GM23338 (cell line): ENCODE measurements at regions not wholly inside any gene's neighbourhood (a gene's known extent, or its start where the extent isn't known, plus 50 kb on each side); places are given as distances from the start of the nearest gene placed in this dataset.

Experiments used
- ATAC-seq: fragments of 200-7000 bp; cut with Tn5 transposase; 3 replicates; pipeline ENCODE4 v1.9.1; 2020
- DNase-seq: peaks from one replicate; pipeline ENCODE4 v3.0.0-alpha.2; 2015; ENCODE audit warnings: low spot score
- H2AFZ ChIP-seq: fragments of 200-600 bp; sonication (generic); 2 replicates; pipeline ENCODE4 v1.8.0; 2016; ENCODE audit warnings: antibody characterized with exemption, mild to moderate bottlenecking, moderate library complexity
- H3F3A ChIP-seq: fragments of 200-600 bp; sonication (generic); replicated peaks from 2 replicates; pipeline ENCODE4 v1.8.0; 2017; ENCODE audit warnings: antibody characterized with exemption, mixed run types, low read depth
- H3K27ac ChIP-seq: fragments of 200-600 bp; sonication (generic); 2 replicates; pipeline ENCODE4 v1.6.1; 2016; ENCODE audit warnings: low read depth
- H3K27me3 ChIP-seq: fragments of 200-600 bp; sonication (generic); 2 replicates; pipeline ENCODE4 v1.8.0; 2016; ENCODE audit warnings: mild to moderate bottlenecking, mixed run types, moderate library complexity; ENCODE audit not compliant: insufficient read depth
- H3K36me3 ChIP-seq: fragments of 200-600 bp; sonication (generic); 2 replicates; pipeline ENCODE4 v1.8.0; 2016; ENCODE audit warnings: mild to moderate bottlenecking; ENCODE audit not compliant: insufficient read depth
- H3K4me1 ChIP-seq: fragments of 200-600 bp; sonication (generic); 2 replicates; pipeline ENCODE4 v1.8.0; 2016; ENCODE audit warnings: mild to moderate bottlenecking, moderate library complexity; ENCODE audit not compliant: insufficient read depth
- H3K4me2 ChIP-seq: fragments of 200-600 bp; sonication (generic); 2 replicates; pipeline ENCODE4 v1.7.1; 2017; ENCODE audit warnings: mixed run types
- H3K4me3 ChIP-seq: fragments of 200-600 bp; sonication (generic); 2 replicates; pipeline ENCODE4 v1.6.1; 2016; ENCODE audit warnings: mixed run types
- H3K79me2 ChIP-seq: fragments of 200-600 bp; sonication (generic); replicated peaks from 2 replicates; pipeline ENCODE4 v1.8.0; 2017; ENCODE audit warnings: mild to moderate bottlenecking; ENCODE audit not compliant: insufficient read depth
- H3K9me2 ChIP-seq: fragments of 200-600 bp; sonication (generic); 2 replicates; pipeline ENCODE4 v1.8.0; 2017; ENCODE audit not compliant: insufficient read depth
- H4K20me1 ChIP-seq: fragments of 200-600 bp; sonication (generic); replicated peaks from 2 replicates; pipeline ENCODE4 v1.8.0; 2017; ENCODE audit warnings: mild to moderate bottlenecking; ENCODE audit not compliant: insufficient read depth
- H3K27ac Mint-ChIP-seq: 2 replicates; pipeline ENCODE4 v1.8.0; 2020; ENCODE audit warnings: inconsistent platforms, mild to moderate bottlenecking, moderate library complexity, mixed read lengths
- H3K27me3 Mint-ChIP-seq: 3 replicates; pipeline ENCODE4 v1.8.0; 2022; ENCODE audit warnings: low read depth, mild to moderate bottlenecking, moderate library complexity, mixed read lengths, inconsistent platforms; ENCODE audit not compliant: insufficient read depth, poor library complexity
- H3K36me3 Mint-ChIP-seq: 3 replicates; pipeline ENCODE4 v1.8.0; 2021; ENCODE audit warnings: low read depth, mild to moderate bottlenecking, inconsistent platforms, moderate library complexity, mixed read lengths
- H3K4me1 Mint-ChIP-seq: 3 replicates; pipeline ENCODE4 v1.8.0; 2020; ENCODE audit warnings: mild to moderate bottlenecking, inconsistent platforms, mixed read lengths
- H3K4me3 Mint-ChIP-seq: 3 replicates; pipeline ENCODE4 v1.8.0; 2021; ENCODE audit warnings: moderate library complexity, mild to moderate bottlenecking, inconsistent platforms, mixed read lengths
- H3K9me3 Mint-ChIP-seq: 3 replicates; pipeline ENCODE4 v1.8.0; 2020; ENCODE audit warnings: moderate library complexity, mild to moderate bottlenecking, inconsistent platforms, mixed read lengths
- CREB1 ChIP-seq: fragments of 250-450 bp; sonication (Bioruptor Pico); IDR thresholded peaks from 2 replicates; pipeline ENCODE4 v1.5.0; 2020; ENCODE audit warnings: low read depth, mild to moderate bottlenecking, moderate library complexity
- ETS1 ChIP-seq: IDR thresholded peaks from 2 replicates; pipeline ENCODE4 v1.6.1; 2016; ENCODE audit warnings: antibody characterized with exemption
- EZH2 ChIP-seq: fragments of 200-600 bp; sonication (generic); IDR thresholded peaks from one replicate; pipeline ENCODE4 v1.8.0; 2017; ENCODE audit warnings: antibody characterized with exemption, mild to moderate bottlenecking, low read depth; ENCODE audit not compliant: unreplicated experiment
- EZH2phosphoT487 ChIP-seq: fragments of 200-600 bp; sonication (generic); IDR thresholded peaks from one replicate; pipeline ENCODE4 v1.8.1; 2018; ENCODE audit warnings: antibody characterized with exemption; ENCODE audit not compliant: unreplicated experiment
- JUNB ChIP-seq: IDR thresholded peaks from one replicate; pipeline ENCODE4 v1.6.1; 2016; ENCODE audit warnings: antibody characterized with exemption; ENCODE audit not compliant: unreplicated experiment
- POLR2AphosphoS5 ChIP-seq: IDR thresholded peaks from 2 replicates; pipeline ENCODE4 v1.6.1; 2016; ENCODE audit warnings: antibody characterized with exemption, low read depth
- REST ChIP-seq: IDR thresholded peaks from one replicate; pipeline ENCODE4 v1.6.1; 2018; ENCODE audit warnings: antibody characterized with exemption; ENCODE audit not compliant: unreplicated experiment
- ZNF114 ChIP-seq: fragments of 250-450 bp; sonication (Bioruptor Pico); IDR thresholded peaks from 2 replicates; pipeline ENCODE4 v1.5.0; 2020; ENCODE audit warnings: mild to moderate bottlenecking, moderate library complexity
- ZNF331 ChIP-seq: fragments of 250-450 bp; sonication (Bioruptor Pico); IDR thresholded peaks from 2 replicates; pipeline ENCODE4 v1.5.0; 2020; ENCODE audit warnings: low read depth, mild to moderate bottlenecking, moderate library complexity
- TF ChIP-seq, protein P1 (sequence below): fragments of 250-450 bp; sonication (Bioruptor Pico); IDR thresholded peaks from 2 replicates; pipeline ENCODE4 v1.5.0; 2020; ENCODE audit warnings: mild to moderate bottlenecking, moderate library complexity

- TF ChIP-seq, protein P1, sequence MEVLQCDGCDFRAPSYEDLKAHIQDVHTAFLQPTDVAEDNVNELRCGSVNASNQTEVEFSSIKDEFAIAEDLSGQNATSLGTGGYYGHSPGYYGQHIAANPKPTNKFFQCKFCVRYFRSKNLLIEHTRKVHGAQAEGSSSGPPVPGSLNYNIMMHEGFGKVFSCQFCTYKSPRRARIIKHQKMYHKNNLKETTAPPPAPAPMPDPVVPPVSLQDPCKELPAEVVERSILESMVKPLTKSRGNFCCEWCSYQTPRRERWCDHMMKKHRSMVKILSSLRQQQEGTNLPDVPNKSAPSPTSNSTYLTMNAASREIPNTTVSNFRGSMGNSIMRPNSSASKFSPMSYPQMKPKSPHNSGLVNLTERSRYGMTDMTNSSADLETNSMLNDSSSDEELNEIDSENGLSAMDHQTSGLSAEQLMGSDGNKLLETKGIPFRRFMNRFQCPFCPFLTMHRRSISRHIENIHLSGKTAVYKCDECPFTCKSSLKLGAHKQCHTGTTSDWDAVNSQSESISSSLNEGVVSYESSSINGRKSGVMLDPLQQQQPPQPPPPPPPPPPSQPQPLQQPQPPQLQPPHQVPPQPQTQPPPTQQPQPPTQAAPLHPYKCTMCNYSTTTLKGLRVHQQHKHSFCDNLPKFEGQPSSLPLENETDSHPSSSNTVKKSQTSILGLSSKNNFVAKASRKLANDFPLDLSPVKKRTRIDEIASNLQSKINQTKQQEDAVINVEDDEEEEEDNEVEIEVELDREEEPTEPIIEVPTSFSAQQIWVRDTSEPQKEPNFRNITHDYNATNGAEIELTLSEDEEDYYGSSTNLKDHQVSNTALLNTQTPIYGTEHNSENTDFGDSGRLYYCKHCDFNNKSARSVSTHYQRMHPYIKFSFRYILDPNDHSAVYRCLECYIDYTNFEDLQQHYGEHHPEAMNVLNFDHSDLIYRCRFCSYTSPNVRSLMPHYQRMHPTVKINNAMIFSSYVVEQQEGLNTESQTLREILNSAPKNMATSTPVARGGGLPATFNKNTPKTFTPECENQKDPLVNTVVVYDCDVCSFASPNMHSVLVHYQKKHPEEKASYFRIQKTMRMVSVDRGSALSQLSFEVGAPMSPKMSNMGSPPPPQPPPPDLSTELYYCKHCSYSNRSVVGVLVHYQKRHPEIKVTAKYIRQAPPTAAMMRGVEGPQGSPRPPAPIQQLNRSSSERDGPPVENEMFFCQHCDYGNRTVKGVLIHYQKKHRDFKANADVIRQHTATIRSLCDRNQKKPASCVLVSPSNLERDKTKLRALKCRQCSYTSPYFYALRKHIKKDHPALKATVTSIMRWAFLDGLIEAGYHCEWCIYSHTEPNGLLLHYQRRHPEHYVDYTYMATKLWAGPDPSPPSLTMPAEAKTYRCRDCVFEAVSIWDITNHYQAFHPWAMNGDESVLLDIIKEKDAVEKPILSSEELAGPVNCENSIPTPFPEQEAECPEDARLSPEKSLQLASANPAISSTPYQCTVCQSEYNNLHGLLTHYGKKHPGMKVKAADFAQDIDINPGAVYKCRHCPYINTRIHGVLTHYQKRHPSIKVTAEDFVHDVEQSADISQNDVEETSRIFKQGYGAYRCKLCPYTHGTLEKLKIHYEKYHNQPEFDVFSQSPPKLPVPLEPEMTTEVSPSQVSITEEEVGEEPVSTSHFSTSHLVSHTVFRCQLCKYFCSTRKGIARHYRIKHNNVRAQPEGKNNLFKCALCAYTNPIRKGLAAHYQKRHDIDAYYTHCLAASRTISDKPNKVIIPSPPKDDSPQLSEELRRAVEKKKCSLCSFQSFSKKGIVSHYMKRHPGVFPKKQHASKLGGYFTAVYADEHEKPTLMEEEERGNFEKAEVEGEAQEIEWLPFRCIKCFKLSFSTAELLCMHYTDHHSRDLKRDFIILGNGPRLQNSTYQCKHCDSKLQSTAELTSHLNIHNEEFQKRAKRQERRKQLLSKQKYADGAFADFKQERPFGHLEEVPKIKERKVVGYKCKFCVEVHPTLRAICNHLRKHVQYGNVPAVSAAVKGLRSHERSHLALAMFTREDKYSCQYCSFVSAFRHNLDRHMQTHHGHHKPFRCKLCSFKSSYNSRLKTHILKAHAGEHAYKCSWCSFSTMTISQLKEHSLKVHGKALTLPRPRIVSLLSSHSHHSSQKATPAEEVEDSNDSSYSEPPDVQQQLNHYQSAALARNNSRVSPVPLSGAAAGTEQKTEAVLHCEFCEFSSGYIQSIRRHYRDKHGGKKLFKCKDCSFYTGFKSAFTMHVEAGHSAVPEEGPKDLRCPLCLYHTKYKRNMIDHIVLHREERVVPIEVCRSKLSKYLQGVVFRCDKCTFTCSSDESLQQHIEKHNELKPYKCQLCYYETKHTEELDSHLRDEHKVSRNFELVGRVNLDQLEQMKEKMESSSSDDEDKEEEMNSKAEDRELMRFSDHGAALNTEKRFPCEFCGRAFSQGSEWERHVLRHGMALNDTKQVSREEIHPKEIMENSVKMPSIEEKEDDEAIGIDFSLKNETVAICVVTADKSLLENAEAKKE: no peak
- TF ChIP-seq REST (no peak), ZNF114 (CRISPR knock-in tag) (no peak), ZNF331 (CRISPR knock-in tag) (no peak)
These were observed 935.3 kb upstream of the PHF14 start (continued) for GRCh38 chr7:10038351-10038750.

DNA sequence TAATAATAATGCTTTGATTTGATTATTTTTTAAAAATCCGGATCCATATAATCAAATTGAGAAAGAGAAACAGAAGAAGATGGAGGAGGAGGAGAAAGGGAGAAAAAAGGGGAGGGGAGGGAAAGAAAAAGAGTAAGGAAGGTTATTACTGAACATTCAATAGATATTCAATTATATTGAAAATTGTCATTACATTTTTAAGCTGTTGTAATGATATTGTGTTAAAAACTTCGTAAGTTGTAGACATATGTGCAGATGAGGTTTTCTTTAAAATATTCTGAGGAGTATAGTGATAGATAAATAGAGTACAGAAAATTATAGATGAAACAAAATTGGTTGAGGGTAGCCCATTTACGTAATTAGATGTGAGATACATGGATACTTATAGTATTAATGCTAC is 933.0 kb upstream of the PHF14 start:
- Histone ChIP-seq H4K20me1 (no peaks in the 10 kb centered on the region), H3K79me2 (no peaks in the 10 kb centered on the region), H3K9me2 (no peaks in the 10 kb centered on the region), H3K27ac (no peak overlapping the region), H3K36me3 (no peaks in the 10 kb centered on the region), H3K4me3 (no peak overlapping the region), H3K27me3 (no peaks in the 10 kb centered on the region), H2AFZ (no peak overlapping the region), H3K4me1 (0 out of 2 replicates have a peak, but pooled peaks cover 6% of the 10 kb centered on the region), H3K4me2 (no peak overlapping the region), H3F3A (no peaks in the 10 kb centered on the region)
- H3K27me3 Mint-ChIP-seq: no peaks in the 10 kb centered on the region
- no peaks in the 10 kb centered on the region for H3K9me3 Mint-ChIP-seq
- peaks cover 13% of the 10 kb centered on the region; the same call in 2 of the 3 replicates for H3K4me1 Mint-ChIP-seq
- ATAC-seq (no peak), DNase-seq (no peak)
- H3K27ac Mint-ChIP-seq: no peak overlapping the region; the same call in 1 of the 2 replicates
- H3K36me3 Mint-ChIP-seq: no peaks in the 10 kb centered on the region
- no peak overlapping the region for H3K4me3 Mint-ChIP-seq
- TF ChIP-seq EZH2phosphoT487 (no peak), ZNF331 (CRISPR knock-in tag) (no peak), ZNF114 (CRISPR knock-in tag) (no peak), CREB1 (CRISPR knock-in tag) (no peak), JUNB (no peak), EZH2 (no peak), ETS1 (no peak), POLR2AphosphoS5 (no peak)
